Loucy (cell line): ENCODE measurements at regions not wholly inside any gene's neighbourhood (a gene's known extent, or its start where the extent isn't known, plus 50 kb on each side); places are given as distances from the start of the nearest gene placed in this dataset.

ENCODE experiments used
- H2AFZ ChIP-seq: fragments of 200-600 bp; sonication (generic); 2 replicates; pipeline ENCODE4 v1.6.0; 2016; ENCODE audit warnings: antibody characterized with exemption, mild to moderate bottlenecking, low read length, moderate library complexity
- H3F3A ChIP-seq: fragments of 200-600 bp; 2 replicates; pipeline ENCODE4 v1.6.0; 2016; ENCODE audit warnings: antibody characterized with exemption, low read depth, mild to moderate bottlenecking
- H3K27me3 ChIP-seq: fragments of 200-600 bp; sonication (generic); 2 replicates; pipeline ENCODE4 v1.6.1; 2014; ENCODE audit warnings: low read length, mild to moderate bottlenecking; ENCODE audit not compliant: insufficient read depth, poor library complexity, severe bottlenecking
- H3K36me3 ChIP-seq: fragments of 200-600 bp; sonication (generic); 2 replicates; pipeline ENCODE4 v1.6.1; 2016; ENCODE audit warnings: low read length; ENCODE audit not compliant: insufficient read depth
- H3K4me1 ChIP-seq: fragments of 200-600 bp; sonication (generic); 2 replicates; pipeline ENCODE4 v1.5.1; 2014; ENCODE audit warnings: low read length, mild to moderate bottlenecking; ENCODE audit not compliant: insufficient read depth, poor library complexity, severe bottlenecking
- H3K4me2 ChIP-seq: fragments of 200-600 bp; sonication (generic); 2 replicates; pipeline ENCODE4 v1.6.0; 2014; ENCODE audit warnings: antibody characterized with exemption, low read length, low read depth, mild to moderate bottlenecking; ENCODE audit not compliant: poor library complexity, severe bottlenecking
- H3K4me3 ChIP-seq: fragments of 200-600 bp; sonication (generic); 2 replicates; pipeline ENCODE4 v1.5.1; 2014; ENCODE audit warnings: low read length, mild to moderate bottlenecking, mixed read lengths; ENCODE audit not compliant: poor library complexity, severe bottlenecking
- H3K79me2 ChIP-seq: fragments of 200-600 bp; sonication (generic); 2 replicates; pipeline ENCODE4 v1.6.1; 2014; ENCODE audit warnings: low read length; ENCODE audit not compliant: insufficient read depth
- H3K9ac ChIP-seq: fragments of 200-600 bp; sonication (generic); 2 replicates; pipeline ENCODE4 v1.6.0; 2014; ENCODE audit warnings: mild to moderate bottlenecking, low read depth, low read length, moderate library complexity; ENCODE audit not compliant: poor library complexity, severe bottlenecking
- H3K9me2 ChIP-seq: fragments of 200-600 bp; sonication (generic); replicated peaks from 2 replicates; pipeline ENCODE4 v1.6.1; 2016; ENCODE audit warnings: low read depth, low read length, mixed read lengths
- H3K9me3 ChIP-seq: fragments of 200-600 bp; sonication (generic); 2 replicates; pipeline ENCODE4 v1.6.1; 2014; ENCODE audit warnings: mild to moderate bottlenecking, antibody characterized with exemption, low read length, low read depth; ENCODE audit not compliant: insufficient read depth
- H4K20me1 ChIP-seq: fragments of 200-600 bp; sonication (generic); 2 replicates; pipeline ENCODE4 v1.6.0; 2014; ENCODE audit warnings: antibody characterized with exemption, low read length, mild to moderate bottlenecking; ENCODE audit not compliant: insufficient read depth, poor library complexity, severe bottlenecking
- EZH2phosphoT487 ChIP-seq: fragments of 200-600 bp; IDR thresholded peaks from 2 replicates; pipeline ENCODE4 v1.6.1; 2018; ENCODE audit warnings: antibody characterized with exemption, mild to moderate bottlenecking, moderate library complexity, borderline replicate concordance
- TF ChIP-seq, protein P1 (sequence below): fragments of 200-600 bp; sonication (generic); conservative IDR thresholded peaks from 2 replicates; pipeline ENCODE4 v1.5.1; 2014; ENCODE audit warnings: mild to moderate bottlenecking, antibody characterized with exemption, low read length

DNA sequence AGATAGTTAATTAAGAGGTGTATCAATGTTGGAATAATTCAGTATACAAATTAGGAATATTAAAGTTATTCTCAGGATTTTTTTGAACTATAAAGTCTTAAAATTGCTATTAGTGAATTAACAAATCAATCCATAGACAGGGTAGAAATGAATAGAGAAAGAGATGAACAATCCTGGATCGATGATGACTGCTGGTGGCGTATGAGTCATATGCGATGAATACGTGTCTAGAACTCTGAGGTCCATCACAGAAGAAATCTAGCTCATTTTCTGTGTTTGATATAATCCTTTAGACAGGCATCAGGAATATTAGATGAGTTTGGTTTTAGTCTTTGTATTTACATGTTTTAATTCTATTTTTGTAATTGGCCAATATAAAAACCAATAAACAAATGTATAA, 85.4 kb upstream of the RTL1 start:
- Histone ChIP-seq H3K36me3 (no peaks in the 10 kb centered on the region), H3K9me3 (no peaks in the 10 kb centered on the region), H4K20me1 (no peaks in the 10 kb centered on the region), H3K4me3 (no peak overlapping the region), H3F3A (no peaks in the 10 kb centered on the region), H3K9me2 (no peaks in the 10 kb centered on the region), H3K4me1 (no peaks in the 10 kb centered on the region), H3K79me2 (no peaks in the 10 kb centered on the region), H3K27me3 (no peaks in the 10 kb centered on the region), H3K4me2 (no peak overlapping the region), H2AFZ (no peak overlapping the region), H3K9ac (no peak overlapping the region)
- no peak for TF ChIP-seq EZH2phosphoT487
- TF ChIP-seq, protein P1, sequence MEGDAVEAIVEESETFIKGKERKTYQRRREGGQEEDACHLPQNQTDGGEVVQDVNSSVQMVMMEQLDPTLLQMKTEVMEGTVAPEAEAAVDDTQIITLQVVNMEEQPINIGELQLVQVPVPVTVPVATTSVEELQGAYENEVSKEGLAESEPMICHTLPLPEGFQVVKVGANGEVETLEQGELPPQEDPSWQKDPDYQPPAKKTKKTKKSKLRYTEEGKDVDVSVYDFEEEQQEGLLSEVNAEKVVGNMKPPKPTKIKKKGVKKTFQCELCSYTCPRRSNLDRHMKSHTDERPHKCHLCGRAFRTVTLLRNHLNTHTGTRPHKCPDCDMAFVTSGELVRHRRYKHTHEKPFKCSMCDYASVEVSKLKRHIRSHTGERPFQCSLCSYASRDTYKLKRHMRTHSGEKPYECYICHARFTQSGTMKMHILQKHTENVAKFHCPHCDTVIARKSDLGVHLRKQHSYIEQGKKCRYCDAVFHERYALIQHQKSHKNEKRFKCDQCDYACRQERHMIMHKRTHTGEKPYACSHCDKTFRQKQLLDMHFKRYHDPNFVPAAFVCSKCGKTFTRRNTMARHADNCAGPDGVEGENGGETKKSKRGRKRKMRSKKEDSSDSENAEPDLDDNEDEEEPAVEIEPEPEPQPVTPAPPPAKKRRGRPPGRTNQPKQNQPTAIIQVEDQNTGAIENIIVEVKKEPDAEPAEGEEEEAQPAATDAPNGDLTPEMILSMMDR, result no peak

DNA sequence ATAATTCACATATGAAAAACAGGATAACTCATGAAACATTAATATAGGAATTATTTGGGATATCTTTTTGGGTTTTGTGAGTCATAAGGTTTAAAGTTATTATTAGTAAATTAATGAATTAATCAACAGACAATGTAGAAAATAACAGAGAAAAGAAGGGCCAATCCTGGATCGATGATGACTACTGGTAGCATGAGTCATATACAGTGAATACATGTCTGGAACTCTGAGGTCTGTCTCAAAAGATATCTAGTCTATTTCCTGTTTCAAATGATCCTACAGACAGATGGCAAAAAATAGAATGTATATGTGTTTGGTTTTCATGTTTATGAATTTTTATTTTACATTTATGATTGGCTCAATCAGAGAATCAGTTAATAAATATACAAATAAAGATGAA, 86.4 kb upstream of the RTL1 start:
- H4K20me1 ChIP-seq, result no peaks in the 10 kb centered on the region
- H2AFZ ChIP-seq, result no peak overlapping the region
- TF ChIP-seq EZH2phosphoT487, result no peak
- TF ChIP-seq, protein P1, result no peak
- no peaks in the 10 kb centered on the region for H3K79me2 ChIP-seq
- H3K9me3 ChIP-seq, result no peaks in the 10 kb centered on the region
- H3F3A ChIP-seq, result no peaks in the 10 kb centered on the region
- no peak overlapping the region for H3K9ac ChIP-seq
- H3K4me1 ChIP-seq, result no peaks in the 10 kb centered on the region
- H3K9me2 ChIP-seq, result no peaks in the 10 kb centered on the region
- no peak overlapping the region for H3K4me2 ChIP-seq
- H3K27me3 ChIP-seq, result no peaks in the 10 kb centered on the region
- no peaks in the 10 kb centered on the region for H3K36me3 ChIP-seq
- H3K4me3 ChIP-seq, result no peak overlapping the region

DNA sequence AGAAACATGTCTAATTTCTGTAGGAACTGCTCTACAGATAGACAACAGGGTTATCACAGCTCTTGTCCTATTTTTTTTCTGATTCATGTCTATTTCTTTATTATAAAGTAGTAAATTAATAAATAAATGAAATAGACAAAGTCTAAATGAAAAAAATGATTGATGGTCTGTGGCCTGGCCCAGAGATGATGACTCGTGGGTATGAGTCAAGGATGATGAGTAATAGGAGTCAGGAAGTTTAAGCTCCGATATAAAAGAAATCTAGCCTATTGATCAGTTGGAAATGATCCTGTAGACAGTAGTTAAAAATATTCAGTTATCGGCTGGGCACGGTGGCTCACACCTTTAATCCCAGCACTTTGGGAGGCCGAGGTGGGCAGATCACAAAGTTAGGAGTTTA, 90.6 kb upstream of the RTL1 start:
- H3K27me3 ChIP-seq, result no peaks in the 10 kb centered on the region
- no peak overlapping the region for H2AFZ ChIP-seq
- no peaks in the 10 kb centered on the region for H3F3A ChIP-seq
- no peak for TF ChIP-seq EZH2phosphoT487
- TF ChIP-seq, protein P1, result no peak
- H3K4me3 ChIP-seq, result no peak overlapping the region
- no peaks in the 10 kb centered on the region for H3K36me3 ChIP-seq
- H4K20me1 ChIP-seq, result no peaks in the 10 kb centered on the region
- H3K9me2 ChIP-seq, result no peaks in the 10 kb centered on the region
- H3K79me2 ChIP-seq, result no peaks in the 10 kb centered on the region
- H3K4me1 ChIP-seq, result no peaks in the 10 kb centered on the region
- H3K9me3 ChIP-seq, result no peaks in the 10 kb centered on the region
- H3K4me2 ChIP-seq, result no peak overlapping the region
- H3K9ac ChIP-seq, result no peak overlapping the region
